ENCODE measurements at regions not wholly inside any gene's neighbourhood (a gene's known extent, or its start where the extent isn't known, plus 50 kb on each side); places are given as distances from the start of the nearest gene placed in this dataset.

DNA sequence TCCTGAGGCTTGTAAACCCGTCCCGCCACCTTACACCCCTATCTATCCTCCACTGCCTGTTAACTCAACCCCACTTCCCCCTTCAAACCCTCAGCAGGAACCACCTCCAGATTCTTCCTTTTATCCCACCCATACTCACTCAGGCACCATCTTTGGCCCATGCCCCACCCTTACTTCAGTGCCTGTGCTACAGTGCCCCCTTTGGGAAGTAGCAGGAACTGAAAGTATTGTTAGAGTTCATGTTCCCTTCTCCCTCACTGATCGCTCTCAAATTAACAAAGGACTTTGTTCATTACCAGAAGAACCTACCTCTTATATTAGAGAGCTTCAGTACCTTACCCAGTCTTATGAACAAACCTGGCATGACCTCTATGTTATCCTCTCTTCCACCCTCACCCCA, 92.2 kb upstream of the MOCS2 start:
- Mint-ChIP-seq H3K27ac (ENCODE audit: unreplicated experiment) (no peak overlapping the region), H3K36me3 (ENCODE audit: low read depth, unreplicated experiment) (no peaks in the 10 kb centered on the region), H3K4me3 (ENCODE audit: unreplicated experiment) (no peak overlapping the region), H3K4me1 (ENCODE audit: unreplicated experiment) (peaks cover 7% of the 10 kb centered on the region), H3K9me3 (ENCODE audit: unreplicated experiment) (no peaks in the 10 kb centered on the region), H3K27me3 (ENCODE audit: unreplicated experiment) (peaks cover 1% of the 10 kb centered on the region)
- DNase-seq (ENCODE audit: low spot score): no peak
- TF ChIP-seq, protein P1, sequence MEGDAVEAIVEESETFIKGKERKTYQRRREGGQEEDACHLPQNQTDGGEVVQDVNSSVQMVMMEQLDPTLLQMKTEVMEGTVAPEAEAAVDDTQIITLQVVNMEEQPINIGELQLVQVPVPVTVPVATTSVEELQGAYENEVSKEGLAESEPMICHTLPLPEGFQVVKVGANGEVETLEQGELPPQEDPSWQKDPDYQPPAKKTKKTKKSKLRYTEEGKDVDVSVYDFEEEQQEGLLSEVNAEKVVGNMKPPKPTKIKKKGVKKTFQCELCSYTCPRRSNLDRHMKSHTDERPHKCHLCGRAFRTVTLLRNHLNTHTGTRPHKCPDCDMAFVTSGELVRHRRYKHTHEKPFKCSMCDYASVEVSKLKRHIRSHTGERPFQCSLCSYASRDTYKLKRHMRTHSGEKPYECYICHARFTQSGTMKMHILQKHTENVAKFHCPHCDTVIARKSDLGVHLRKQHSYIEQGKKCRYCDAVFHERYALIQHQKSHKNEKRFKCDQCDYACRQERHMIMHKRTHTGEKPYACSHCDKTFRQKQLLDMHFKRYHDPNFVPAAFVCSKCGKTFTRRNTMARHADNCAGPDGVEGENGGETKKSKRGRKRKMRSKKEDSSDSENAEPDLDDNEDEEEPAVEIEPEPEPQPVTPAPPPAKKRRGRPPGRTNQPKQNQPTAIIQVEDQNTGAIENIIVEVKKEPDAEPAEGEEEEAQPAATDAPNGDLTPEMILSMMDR (IDR thresholded peaks at IDR 0.05; ENCODE audit: unreplicated experiment): peak; percentile 38

DNA sequence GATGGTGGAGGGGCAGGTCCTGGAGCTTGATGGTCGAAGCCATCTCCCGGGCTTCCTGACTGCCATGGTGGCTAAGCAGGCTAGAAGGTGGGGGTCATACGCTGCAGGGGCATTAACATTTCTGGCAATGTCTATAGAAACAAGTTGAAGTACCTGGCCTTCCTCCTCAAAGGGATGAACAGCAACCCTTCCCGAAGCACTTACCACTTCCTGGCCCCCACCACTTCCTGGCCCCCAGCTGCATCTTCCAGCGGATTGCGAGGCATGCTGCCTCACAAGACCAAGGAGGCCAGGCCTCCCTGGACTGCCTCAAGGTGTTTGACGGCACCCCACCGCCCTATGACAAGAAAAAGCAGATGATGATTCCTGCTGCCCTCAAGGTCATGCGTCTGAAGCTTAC, 97.0 kb upstream of the MOCS2 start:
- no peak overlapping the region for H3K4me3 Mint-ChIP-seq (ENCODE audit: unreplicated experiment)
- no peaks in the 10 kb centered on the region for H3K36me3 Mint-ChIP-seq (ENCODE audit: low read depth, unreplicated experiment)
- no peak for DNase-seq (ENCODE audit: low spot score)
- no peaks in the 10 kb centered on the region for H3K9me3 Mint-ChIP-seq (ENCODE audit: unreplicated experiment)
- TF ChIP-seq, protein P1 (IDR thresholded peaks at IDR 0.05; ENCODE audit: unreplicated experiment): no peak
- peaks cover 1% of the 10 kb centered on the region for H3K27me3 Mint-ChIP-seq (ENCODE audit: unreplicated experiment)
- no peaks in the 10 kb centered on the region for H3K4me1 Mint-ChIP-seq (ENCODE audit: unreplicated experiment)
- H3K27ac Mint-ChIP-seq (ENCODE audit: unreplicated experiment): no peak overlapping the region

DNA sequence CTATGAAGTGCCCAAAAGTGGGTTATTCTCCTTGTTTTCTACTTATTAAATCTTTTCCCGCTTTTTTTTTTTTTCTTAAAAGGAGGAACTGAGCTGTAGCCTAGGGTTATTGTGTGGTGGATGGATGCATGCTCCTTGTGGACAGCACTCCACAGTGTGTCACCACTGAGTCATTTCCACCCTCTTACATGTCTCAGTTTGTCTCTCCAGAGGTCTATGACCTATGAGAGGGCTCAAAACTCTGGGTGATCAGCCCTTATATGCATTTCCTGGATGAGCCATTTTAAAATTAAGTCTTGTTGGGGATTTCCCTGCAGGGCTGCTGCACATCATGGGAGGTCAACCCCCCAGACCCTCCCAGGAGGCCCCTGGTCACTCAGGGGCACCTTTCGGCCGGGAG, 102.2 kb upstream of the MOCS2 start:
- no peaks in the 10 kb centered on the region for H3K27me3 Mint-ChIP-seq (ENCODE audit: unreplicated experiment)
- no peak for DNase-seq (ENCODE audit: low spot score)
- H3K4me1 Mint-ChIP-seq (ENCODE audit: unreplicated experiment): peaks cover 5% of the 10 kb centered on the region

DNA sequence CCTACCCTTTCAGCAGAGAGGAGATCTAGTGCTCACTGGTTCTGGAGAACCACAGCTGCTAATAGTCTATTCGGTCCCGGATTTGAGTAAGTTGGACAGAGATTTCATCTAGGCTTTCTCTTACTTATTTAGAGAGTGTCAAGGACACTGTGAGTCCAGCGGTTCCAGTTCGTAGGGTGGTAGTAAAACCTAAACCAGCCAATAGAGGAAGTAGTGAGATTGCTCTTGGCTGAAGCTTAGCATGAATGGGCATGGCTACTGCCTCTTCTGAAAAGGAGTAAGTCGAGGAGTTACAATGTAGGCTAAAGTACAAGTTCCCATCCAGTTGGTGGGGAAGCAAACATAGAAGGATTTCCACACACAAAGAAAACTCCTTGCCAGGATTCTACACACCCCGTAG, 109.6 kb upstream of the MOCS2 start:
- no peaks in the 10 kb centered on the region for H3K27me3 Mint-ChIP-seq (ENCODE audit: unreplicated experiment)
- H3K9me3 Mint-ChIP-seq (ENCODE audit: unreplicated experiment): peaks cover 3% of the 10 kb centered on the region
- no peak overlapping the region for H3K4me3 Mint-ChIP-seq (ENCODE audit: unreplicated experiment)
- TF ChIP-seq, protein P1 (IDR thresholded peaks at IDR 0.05; ENCODE audit: unreplicated experiment): no peak
- no peak for DNase-seq (ENCODE audit: low spot score)
- H3K36me3 Mint-ChIP-seq (ENCODE audit: low read depth, unreplicated experiment): no peaks in the 10 kb centered on the region
- H3K4me1 Mint-ChIP-seq (ENCODE audit: unreplicated experiment): no peaks in the 10 kb centered on the region
- no peak overlapping the region for H3K27ac Mint-ChIP-seq (ENCODE audit: unreplicated experiment)

More for the DNA sequence above, 102.2 kb upstream of the MOCS2 start:
- no peak overlapping the region for H3K27ac Mint-ChIP-seq (ENCODE audit: unreplicated experiment)
- peaks cover 4% of the 10 kb centered on the region for H3K36me3 Mint-ChIP-seq (ENCODE audit: low read depth, unreplicated experiment)
- H3K9me3 Mint-ChIP-seq (ENCODE audit: unreplicated experiment): no peaks in the 10 kb centered on the region
- TF ChIP-seq, protein P1 (IDR thresholded peaks at IDR 0.05; ENCODE audit: unreplicated experiment): no peak
- no peak overlapping the region for H3K4me3 Mint-ChIP-seq (ENCODE audit: unreplicated experiment)

DNA sequence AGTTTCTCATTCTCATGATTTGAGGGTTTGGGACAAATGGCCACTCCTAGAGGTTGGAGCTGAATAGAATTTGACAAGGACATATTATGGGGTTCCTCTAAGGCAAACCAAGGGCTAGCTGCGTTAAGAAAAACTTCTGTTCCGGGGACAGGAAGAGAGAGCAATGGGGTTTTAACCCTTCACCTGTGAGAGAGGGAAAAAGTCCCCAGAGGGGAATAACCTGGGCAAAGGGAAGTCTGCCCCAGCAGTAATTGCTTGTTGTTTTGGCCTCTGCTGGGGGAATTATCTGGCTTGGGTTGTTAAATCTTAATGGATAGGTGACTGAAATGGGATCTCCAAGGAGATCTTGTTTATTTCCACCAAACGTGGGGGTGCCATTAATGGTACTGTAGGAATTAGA, 110.1 kb upstream of the MOCS2 start:
- no peaks in the 10 kb centered on the region for H3K27me3 Mint-ChIP-seq (ENCODE audit: unreplicated experiment)
- H3K9me3 Mint-ChIP-seq (ENCODE audit: unreplicated experiment): peaks cover 3% of the 10 kb centered on the region

More for the DNA sequence above, 110.1 kb upstream of the MOCS2 start:
- no peak overlapping the region for H3K4me3 Mint-ChIP-seq (ENCODE audit: unreplicated experiment)
- no peak for DNase-seq (ENCODE audit: low spot score)
- H3K36me3 Mint-ChIP-seq (ENCODE audit: low read depth, unreplicated experiment): no peaks in the 10 kb centered on the region
- H3K27ac Mint-ChIP-seq (ENCODE audit: unreplicated experiment): no peak overlapping the region
- TF ChIP-seq, protein P1 (IDR thresholded peaks at IDR 0.05; ENCODE audit: unreplicated experiment): no peak
- H3K4me1 Mint-ChIP-seq (ENCODE audit: unreplicated experiment): no peaks in the 10 kb centered on the region
